ENCODE measurements at regions not wholly inside any gene's neighbourhood (a gene's known extent, or its start where the extent isn't known, plus 50 kb on each side); places are given as distances from the start of the nearest gene placed in this dataset.

GRCh38 chr2:187198136-187198535 lies 249.9 kb downstream of the CALCRL start:
- Histone ChIP-seq H3K27ac (replicated peaks) (no peak overlapping the region), H3K27me3 (ENCODE audit: insufficient read depth, poor library complexity, severe bottlenecking) (no peaks in the 10 kb centered on the region), H3K4me3 (replicated peaks; ENCODE audit: insufficient read depth, low read length) (no peak overlapping the region)
- no peak for DNase-seq (ENCODE audit: low read depth in 1 of 2, low spot score in 1 of 2)
- TF ChIP-seq CTCF (IDR thresholded peaks at IDR 0.05; ENCODE audit: insufficient read depth, low read length) (no peak), GABPA (IDR thresholded peaks at IDR 0.05; ENCODE audit: low read depth) (no peak), SPI1 (IDR thresholded peaks at IDR 0.05; ENCODE audit: borderline replicate concordance, low read depth) (no peak)

- Histone ChIP-seq H3K4me3 (replicated peaks; ENCODE audit: insufficient read depth, low read length) (no peak overlapping the region), H3K27me3 (ENCODE audit: insufficient read depth, poor library complexity, severe bottlenecking) (no peaks in the 10 kb centered on the region), H3K27ac (replicated peaks) (no peak overlapping the region)
- no peak for DNase-seq (ENCODE audit: low read depth in 1 of 2, low spot score in 1 of 2)
- TF ChIP-seq POLR2AphosphoS5 (IDR thresholded peaks at IDR 0.05; ENCODE audit: low read depth) (no peak), CTCF (IDR thresholded peaks at IDR 0.05; ENCODE audit: insufficient read depth, low read length) (no peak)
- TF ChIP-seq, protein P1, sequence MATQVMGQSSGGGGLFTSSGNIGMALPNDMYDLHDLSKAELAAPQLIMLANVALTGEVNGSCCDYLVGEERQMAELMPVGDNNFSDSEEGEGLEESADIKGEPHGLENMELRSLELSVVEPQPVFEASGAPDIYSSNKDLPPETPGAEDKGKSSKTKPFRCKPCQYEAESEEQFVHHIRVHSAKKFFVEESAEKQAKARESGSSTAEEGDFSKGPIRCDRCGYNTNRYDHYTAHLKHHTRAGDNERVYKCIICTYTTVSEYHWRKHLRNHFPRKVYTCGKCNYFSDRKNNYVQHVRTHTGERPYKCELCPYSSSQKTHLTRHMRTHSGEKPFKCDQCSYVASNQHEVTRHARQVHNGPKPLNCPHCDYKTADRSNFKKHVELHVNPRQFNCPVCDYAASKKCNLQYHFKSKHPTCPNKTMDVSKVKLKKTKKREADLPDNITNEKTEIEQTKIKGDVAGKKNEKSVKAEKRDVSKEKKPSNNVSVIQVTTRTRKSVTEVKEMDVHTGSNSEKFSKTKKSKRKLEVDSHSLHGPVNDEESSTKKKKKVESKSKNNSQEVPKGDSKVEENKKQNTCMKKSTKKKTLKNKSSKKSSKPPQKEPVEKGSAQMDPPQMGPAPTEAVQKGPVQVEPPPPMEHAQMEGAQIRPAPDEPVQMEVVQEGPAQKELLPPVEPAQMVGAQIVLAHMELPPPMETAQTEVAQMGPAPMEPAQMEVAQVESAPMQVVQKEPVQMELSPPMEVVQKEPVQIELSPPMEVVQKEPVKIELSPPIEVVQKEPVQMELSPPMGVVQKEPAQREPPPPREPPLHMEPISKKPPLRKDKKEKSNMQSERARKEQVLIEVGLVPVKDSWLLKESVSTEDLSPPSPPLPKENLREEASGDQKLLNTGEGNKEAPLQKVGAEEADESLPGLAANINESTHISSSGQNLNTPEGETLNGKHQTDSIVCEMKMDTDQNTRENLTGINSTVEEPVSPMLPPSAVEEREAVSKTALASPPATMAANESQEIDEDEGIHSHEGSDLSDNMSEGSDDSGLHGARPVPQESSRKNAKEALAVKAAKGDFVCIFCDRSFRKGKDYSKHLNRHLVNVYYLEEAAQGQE (IDR thresholded peaks at IDR 0.05; ENCODE audit: insufficient replicate concordance, low read depth) = no peak
Observed at GRCh38 chr2:187194049-187194448, 254.0 kb downstream of the CALCRL start.

GRCh38 chr2:187188783-187189631 lies 259.0 kb downstream of the CALCRL start:
- no peaks in the 10 kb centered on the region for H3K27me3 ChIP-seq (ENCODE audit: insufficient read depth, poor library complexity, severe bottlenecking)
- H3K4me3 ChIP-seq (replicated peaks; ENCODE audit: insufficient read depth, low read length) = no peak overlapping the region
- H3K27ac ChIP-seq (replicated peaks) = no peak overlapping the region
- TF ChIP-seq CTCF (IDR thresholded peaks at IDR 0.05; ENCODE audit: insufficient read depth, low read length) (no peak), POLR2AphosphoS5 (IDR thresholded peaks at IDR 0.05; ENCODE audit: low read depth) (no peak)
- TF ChIP-seq, protein P1 (IDR thresholded peaks at IDR 0.05; ENCODE audit: insufficient replicate concordance, low read depth) = no peak
- DNase-seq (ENCODE audit: low read depth in 1 of 2, low spot score in 1 of 2) = no peak

GRCh38 chr2:187187519-187187918 lies 260.5 kb downstream of the CALCRL start:
- H3K27ac ChIP-seq (replicated peaks) = no peak overlapping the region
- DNase-seq (ENCODE audit: low read depth in 1 of 2, low spot score in 1 of 2) = no peak
- no peaks in the 10 kb centered on the region for H3K27me3 ChIP-seq (ENCODE audit: insufficient read depth, poor library complexity, severe bottlenecking)
- no peak overlapping the region for H3K4me3 ChIP-seq (replicated peaks; ENCODE audit: insufficient read depth, low read length)
- TF ChIP-seq, protein P1 (IDR thresholded peaks at IDR 0.05; ENCODE audit: insufficient replicate concordance, low read depth) = no peak
- TF ChIP-seq CTCF (IDR thresholded peaks at IDR 0.05; ENCODE audit: insufficient read depth, low read length) = no peak
- no peak for TF ChIP-seq SPI1 (IDR thresholded peaks at IDR 0.05; ENCODE audit: borderline replicate concordance, low read depth)
- no peak for TF ChIP-seq GABPA (IDR thresholded peaks at IDR 0.05; ENCODE audit: low read depth)
- no peak for TF ChIP-seq POLR2AphosphoS5 (IDR thresholded peaks at IDR 0.05; ENCODE audit: low read depth)
